B cell (primary cell): ENCODE measurements at regions not wholly inside any gene's neighbourhood (a gene's known extent, or its start where the extent isn't known, plus 50 kb on each side); places are given as distances from the start of the nearest gene placed in this dataset.

Experiments
- EZH2 ChIP-seq: IDR thresholded peaks from 2 replicates; pipeline ENCODE4 v1.6.1; 2012; ENCODE audit warnings: borderline replicate concordance, low read depth, mild to moderate bottlenecking, moderate library complexity, low read length; ENCODE audit not compliant: insufficient read depth, poor library complexity, severe bottlenecking
- TF ChIP-seq, protein P1 (sequence below): fragments of 200-600 bp; IDR thresholded peaks from one replicate; pipeline ENCODE4 v1.8.0; 2022; ENCODE audit warnings: antibody characterized with exemption, mild to moderate bottlenecking

DNA sequence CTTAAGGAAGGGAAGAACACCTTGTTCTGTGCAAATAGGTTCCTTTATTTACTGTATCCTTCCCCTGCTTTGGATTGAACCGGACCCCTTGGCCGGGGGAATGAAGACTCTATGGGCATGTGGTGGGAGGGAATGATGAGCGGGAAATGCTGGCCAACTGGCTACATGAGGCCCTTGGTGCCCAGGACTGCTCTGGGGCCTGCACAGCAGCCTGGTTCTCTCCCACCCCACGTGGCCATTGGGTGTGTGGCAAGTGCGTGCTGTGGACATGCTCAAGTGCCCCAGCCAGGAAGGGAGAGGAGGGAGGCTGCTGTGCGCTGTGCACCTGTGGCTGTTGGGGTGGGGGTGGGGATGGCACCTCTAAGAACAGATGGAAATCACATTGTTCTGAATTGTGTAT, 917.0 kb upstream of the GHITM start:
- TF ChIP-seq, protein P1, sequence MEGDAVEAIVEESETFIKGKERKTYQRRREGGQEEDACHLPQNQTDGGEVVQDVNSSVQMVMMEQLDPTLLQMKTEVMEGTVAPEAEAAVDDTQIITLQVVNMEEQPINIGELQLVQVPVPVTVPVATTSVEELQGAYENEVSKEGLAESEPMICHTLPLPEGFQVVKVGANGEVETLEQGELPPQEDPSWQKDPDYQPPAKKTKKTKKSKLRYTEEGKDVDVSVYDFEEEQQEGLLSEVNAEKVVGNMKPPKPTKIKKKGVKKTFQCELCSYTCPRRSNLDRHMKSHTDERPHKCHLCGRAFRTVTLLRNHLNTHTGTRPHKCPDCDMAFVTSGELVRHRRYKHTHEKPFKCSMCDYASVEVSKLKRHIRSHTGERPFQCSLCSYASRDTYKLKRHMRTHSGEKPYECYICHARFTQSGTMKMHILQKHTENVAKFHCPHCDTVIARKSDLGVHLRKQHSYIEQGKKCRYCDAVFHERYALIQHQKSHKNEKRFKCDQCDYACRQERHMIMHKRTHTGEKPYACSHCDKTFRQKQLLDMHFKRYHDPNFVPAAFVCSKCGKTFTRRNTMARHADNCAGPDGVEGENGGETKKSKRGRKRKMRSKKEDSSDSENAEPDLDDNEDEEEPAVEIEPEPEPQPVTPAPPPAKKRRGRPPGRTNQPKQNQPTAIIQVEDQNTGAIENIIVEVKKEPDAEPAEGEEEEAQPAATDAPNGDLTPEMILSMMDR: no peak
- TF ChIP-seq EZH2: no peak
